ENCODE measurements at regions not wholly inside any gene's neighbourhood (a gene's known extent, or its start where the extent isn't known, plus 50 kb on each side); places are given as distances from the start of the nearest gene placed in this dataset.

- no peak for DNase-seq (ENCODE audit: low read depth)
Observed at GRCh38 chr13:73198991-73199411, 140.2 kb downstream of the KLF5 start.

GRCh38 chr13:73195091-73195490, 136.3 kb downstream of the KLF5 start:
- DNase-seq (ENCODE audit: low read depth) = no peak

GRCh38 chr13:73194310-73194709, 135.5 kb downstream of the KLF5 start:
- DNase-seq (ENCODE audit: low read depth) = no peak

- DNase-seq (ENCODE audit: low read depth) = no peak
Observed at GRCh38 chr13:73193554-73193953, 134.7 kb downstream of the KLF5 start.

- DNase-seq (ENCODE audit: low read depth) = no peak
Observed at GRCh38 chr13:73190477-73190876, 131.7 kb downstream of the KLF5 start.

GRCh38 chr13:73189776-73190175, 131.0 kb downstream of the KLF5 start:
- DNase-seq (ENCODE audit: low read depth) = no peak

- DNase-seq (ENCODE audit: low read depth) = no peak
Observed at GRCh38 chr13:73189362-73189761, 130.6 kb downstream of the KLF5 start.

- DNase-seq (ENCODE audit: low read depth) = no peak
Observed at GRCh38 chr13:73187106-73187505, 128.3 kb downstream of the KLF5 start.

- DNase-seq (ENCODE audit: low read depth) = no peak
Observed at GRCh38 chr13:73179650-73180274, 121.0 kb downstream of the KLF5 start.

GRCh38 chr13:73177916-73178565, 119.2 kb downstream of the KLF5 start:
- no peak for DNase-seq (ENCODE audit: low read depth)

- DNase-seq (ENCODE audit: low read depth) = no peak
Observed at GRCh38 chr13:73177017-73177416, 118.2 kb downstream of the KLF5 start.

GRCh38 chr13:73174521-73175010, 115.8 kb downstream of the KLF5 start:
- DNase-seq (ENCODE audit: low read depth) = no peak

- no peak for DNase-seq (ENCODE audit: low read depth)
Observed at GRCh38 chr13:73173279-73173811, 114.5 kb downstream of the KLF5 start.

GRCh38 chr13:73171926-73172325, 113.1 kb downstream of the KLF5 start:
- no peak for DNase-seq (ENCODE audit: low read depth)

GRCh38 chr13:73171271-73171682, 112.5 kb downstream of the KLF5 start:
- no peak for DNase-seq (ENCODE audit: low read depth)

- no peak for DNase-seq (ENCODE audit: low read depth)
Observed at GRCh38 chr13:73169971-73170370, 111.2 kb downstream of the KLF5 start.

GRCh38 chr13:73168953-73169401, 110.2 kb downstream of the KLF5 start:
- DNase-seq (ENCODE audit: low read depth) = no peak

- no peak for DNase-seq (ENCODE audit: low read depth)
Observed at GRCh38 chr13:73168226-73168952, 109.6 kb downstream of the KLF5 start.

GRCh38 chr13:73167028-73167820, 108.4 kb downstream of the KLF5 start:
- DNase-seq (ENCODE audit: low read depth) = no peak

- DNase-seq (ENCODE audit: low read depth) = no peak
Observed at GRCh38 chr13:73166204-73166603, 107.4 kb downstream of the KLF5 start.

- DNase-seq (ENCODE audit: low read depth) = no peak
Observed at GRCh38 chr13:73162912-73163911, 104.4 kb downstream of the KLF5 start.
